ENCODE measurements at regions not wholly inside any gene's neighbourhood (a gene's known extent, or its start where the extent isn't known, plus 50 kb on each side); places are given as distances from the start of the nearest gene placed in this dataset.
"Not testable (repeated sequence)": the region's sequence is repeated elsewhere in the genome, so short reads cannot be mapped to it uniquely, and the experiment has no call there.

DNA sequence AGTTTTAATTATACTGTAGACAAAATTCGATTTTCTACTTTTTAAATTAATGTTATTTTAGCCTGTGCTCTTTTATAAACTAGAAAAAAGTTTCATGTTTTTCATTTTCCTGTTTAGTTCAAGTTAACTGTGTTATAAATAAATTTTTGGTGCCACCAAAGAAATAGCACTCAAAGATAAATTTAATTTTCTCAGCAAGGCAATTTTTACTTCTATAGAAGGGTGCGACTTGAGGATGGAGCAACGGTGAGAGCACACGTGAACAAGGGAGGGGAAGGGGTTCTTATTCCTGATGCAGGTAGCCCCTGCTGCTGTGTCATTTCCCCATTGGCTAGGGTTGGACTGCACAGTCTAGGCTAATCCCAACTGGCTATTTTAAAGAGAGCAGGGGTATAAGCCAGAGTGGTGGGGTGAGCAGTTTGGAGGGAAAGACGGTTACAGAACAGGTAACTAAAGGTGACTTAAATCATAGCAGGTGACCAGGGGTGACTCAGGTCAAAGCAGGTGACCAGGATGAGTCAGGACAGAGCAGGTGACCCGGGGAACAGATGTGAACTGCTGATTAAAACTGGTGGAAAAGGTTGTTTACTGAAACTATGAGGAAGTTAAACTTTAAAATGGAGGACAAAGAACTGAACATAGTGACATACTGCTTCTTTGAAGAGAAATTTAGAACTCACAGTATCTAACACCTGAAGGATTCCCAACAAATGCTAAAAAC lies 104.6 kb upstream of the GPBP1 start:
- no peak for DNase-seq

- DNase-seq, result no peak
Measured at GRCh38 chr5:57072218-57072892, 101.5 kb upstream of the GPBP1 start.

DNA sequence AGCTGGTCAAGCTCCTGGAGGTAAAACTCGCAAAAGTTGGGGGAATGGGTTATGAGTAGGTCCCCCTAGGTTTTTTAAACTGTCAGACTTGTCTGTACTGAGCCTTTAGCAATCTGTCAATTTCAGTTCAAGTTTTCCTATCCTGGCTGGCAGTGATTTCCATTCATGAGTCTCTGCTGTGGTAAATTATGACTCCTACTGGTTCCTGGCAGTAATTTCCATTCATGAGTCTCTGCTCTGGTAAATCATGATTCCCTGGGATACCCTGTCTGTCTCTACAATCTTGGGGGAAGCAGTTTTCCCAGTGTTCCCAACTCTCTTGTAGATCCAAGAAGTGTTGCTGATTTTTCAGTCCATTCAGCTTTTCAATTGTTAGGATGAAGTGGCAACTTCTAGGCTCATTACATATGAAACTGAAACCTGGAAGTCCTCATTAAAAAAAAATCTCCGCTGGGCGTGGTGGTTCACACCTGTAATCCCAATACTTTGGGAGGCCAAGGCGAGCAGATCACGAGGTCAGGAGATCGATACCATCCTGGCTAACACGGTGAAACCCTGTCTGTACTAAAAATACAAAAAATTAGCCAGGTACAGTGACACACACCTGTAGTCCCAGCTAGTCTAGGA lies 91.3 kb upstream of the GPBP1 start:
- DNase-seq, result no peak

DNA sequence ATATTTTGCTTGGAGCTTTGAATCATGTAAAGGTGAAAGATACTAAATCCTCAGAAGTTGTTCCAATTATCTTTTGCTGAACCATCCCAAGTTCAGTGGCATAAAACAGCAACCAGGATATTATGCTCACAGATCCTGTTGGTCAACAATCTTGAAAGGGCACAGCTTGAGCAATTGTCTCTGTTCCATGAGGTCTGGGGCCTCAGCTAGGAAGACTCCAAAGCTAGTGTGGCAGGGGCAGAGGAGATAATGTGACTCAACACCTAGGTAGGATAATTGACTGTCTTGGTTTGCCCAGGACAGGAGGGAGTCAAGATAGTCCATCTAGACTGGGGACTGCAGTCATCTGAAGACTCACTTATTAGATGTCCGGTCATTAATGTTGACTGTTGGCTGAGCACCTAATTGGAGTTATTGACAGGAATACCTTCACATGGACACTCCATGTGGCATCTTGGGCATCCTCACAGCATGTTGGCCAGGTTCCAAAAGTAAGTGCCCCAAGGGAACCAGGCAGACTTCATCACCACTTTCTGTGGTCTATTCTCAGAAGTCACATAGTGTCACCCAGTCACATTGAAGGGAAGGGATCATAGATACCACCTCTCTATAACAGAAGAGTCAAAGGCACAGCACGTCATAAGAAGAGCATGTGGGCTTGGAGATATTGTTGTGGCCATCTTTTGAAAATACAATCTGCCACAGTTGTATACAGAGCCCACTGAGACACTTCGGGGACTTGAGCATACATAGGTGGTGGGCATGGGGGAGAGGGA lies 88.4 kb upstream of the GPBP1 start:
- DNase-seq, result no peak

- DNase-seq, result not testable (repeated sequence)
Measured at GRCh38 chr5:57087947-57088346, 85.9 kb upstream of the GPBP1 start.

GRCh38 chr5:57094753-57095683 lies 78.8 kb upstream of the GPBP1 start:
- no peak for DNase-seq

DNA sequence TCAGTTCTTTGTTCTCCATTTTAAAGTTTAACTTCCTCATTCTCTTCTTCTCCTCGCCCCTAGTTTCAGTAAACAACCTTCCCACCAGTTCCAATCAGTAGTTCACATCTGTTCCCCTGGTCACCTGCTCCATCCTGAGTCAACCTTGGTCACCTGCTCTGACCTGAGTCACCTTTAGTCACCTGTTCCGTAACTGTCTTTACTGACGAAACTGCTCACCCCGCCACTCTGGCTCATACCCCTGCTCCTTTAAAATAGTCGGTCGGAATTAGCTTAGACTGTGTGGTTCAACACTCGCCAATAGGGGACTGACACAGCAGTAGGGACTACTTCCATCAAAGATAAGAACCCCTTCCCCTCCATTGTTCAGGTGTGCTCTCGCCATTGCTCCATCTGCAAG lies 76.3 kb upstream of the GPBP1 start:
- DNase-seq, result no peak

DNA sequence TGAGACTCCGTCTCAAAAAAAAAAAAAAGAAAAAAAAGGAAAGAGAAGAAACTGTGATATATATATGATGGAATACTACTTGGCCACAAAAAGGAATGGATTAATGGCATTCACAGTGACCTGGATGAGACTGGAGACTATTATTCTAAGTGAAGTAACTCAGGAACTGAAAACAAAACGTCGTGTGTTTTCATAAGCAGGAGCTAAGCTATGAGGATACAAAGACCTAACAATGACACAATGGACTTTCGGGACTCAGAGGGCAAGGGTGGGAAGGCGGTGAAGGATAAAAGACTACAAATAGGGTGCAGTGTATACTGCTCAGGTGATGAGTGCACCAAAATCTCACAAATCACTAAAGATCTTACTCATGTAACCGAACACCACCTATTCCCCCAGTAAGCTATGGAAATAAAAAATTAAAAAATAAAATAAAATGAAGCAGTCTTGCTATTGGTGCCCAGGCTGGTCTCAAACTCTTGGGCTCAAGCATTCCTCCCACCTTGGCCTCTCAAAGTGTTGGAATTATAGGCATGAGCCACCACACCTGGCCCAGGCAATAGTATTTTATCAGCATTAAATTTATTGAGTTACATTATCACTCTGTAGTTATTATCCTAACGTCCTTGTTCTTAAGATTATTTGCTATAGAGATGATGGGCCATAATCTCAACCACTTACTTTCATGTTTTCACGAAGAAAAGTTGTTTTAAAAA lies 71.5 kb upstream of the GPBP1 start:
- no peak for DNase-seq

GRCh38 chr5:57102905-57103255 lies 71.0 kb upstream of the GPBP1 start:
- DNase-seq, result no peak

DNA sequence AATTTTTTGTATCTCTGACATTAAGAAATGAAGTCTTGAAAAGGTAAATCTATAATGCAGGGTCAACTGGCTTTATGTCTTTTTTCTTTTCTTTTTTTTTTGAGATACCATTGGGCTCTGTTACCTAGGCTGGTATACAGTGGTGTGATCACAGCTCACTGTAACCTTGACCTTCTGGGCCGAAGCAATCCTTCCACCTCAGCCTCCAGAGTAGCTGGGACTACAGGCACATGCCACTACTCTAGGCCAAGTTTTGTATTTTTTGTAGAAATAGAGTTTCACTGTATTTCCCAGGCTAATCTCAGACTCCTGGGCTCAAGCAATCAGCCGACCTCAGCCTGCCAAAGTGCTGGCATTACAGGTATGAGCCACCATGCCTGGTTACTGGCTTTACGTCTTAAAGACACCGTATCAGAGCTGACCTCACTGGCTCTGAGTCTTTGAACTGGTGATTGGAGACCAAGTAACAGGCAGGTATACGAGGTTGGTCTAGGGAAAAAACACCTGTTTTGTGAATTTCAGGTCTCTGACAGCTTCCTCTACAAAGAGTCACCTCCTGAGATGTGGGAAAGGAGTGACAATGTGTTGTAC lies 70.4 kb upstream of the GPBP1 start:
- no peak for DNase-seq

DNA sequence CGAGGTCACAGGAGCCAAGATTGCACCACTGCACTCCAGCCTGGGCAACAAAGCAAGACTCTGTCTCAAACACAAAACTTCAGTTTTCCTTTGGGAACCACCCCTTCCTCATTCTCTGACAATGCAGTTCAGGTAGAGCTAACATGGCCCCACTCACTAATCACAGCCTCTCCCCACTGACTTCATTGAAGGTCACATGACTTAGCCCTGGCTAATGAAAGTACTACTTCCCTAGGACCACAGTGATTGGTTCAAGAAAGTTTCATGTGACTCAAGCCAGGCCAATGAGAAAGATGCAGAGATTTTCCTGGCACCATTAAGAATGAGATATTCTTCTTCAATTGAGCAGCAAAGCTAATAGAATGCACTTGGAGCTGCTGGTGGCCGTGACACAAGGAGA lies 67.2 kb upstream of the GPBP1 start:
- DNase-seq, result no peak

DNA sequence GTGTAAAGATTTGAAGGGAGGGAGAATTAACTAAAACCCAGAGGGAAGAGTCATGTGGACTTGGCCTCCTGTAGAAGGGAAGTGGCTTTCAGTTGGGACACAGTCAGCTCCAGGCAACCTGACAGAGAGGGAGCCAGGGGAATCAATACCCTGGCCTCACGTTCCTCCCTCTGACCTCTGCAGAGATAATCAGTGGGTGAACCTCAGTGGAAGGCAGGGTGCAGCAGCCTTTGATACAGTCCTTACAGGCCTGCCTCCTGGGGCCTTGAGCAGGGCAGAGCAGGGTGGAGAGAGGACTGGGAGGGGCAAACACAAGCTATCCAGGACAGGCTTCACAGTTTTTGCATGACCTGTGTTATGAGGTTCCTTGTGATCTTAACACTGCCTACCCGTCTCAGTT lies 61.9 kb upstream of the GPBP1 start:
- DNase-seq, result no peak

- no peak for DNase-seq
Measured at GRCh38 chr5:57113481-57113880, 60.4 kb upstream of the GPBP1 start.

DNA sequence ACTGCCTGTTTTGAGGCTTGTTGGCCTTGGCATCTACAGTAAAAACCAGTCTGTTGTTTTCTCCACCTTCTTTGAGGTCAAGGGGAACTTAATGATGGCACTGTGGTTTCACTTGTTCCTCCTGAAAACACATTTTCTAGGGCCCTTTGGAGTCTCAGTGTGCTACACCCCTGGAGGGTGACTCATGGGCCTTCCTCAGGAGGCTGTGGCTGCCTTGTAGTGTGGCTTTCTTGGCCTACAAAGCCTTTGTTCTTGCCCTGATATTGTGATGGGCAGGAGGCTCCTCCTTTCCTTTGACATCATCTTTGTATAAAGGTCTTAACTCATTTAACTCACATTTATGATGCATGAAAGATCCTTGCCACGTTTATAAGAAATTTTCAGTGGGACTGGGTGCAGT lies 56.3 kb upstream of the GPBP1 start:
- peak; percentile 40 for DNase-seq

- no peak for DNase-seq
Measured at GRCh38 chr5:57119031-57119430, 54.8 kb upstream of the GPBP1 start.

GRCh38 chr5:57124014-57124413 lies 49.8 kb upstream of the GPBP1 start:
- no peak for DNase-seq

Measured in activated CD4-positive, alpha-beta T cell treated with anti-CD3 and anti-CD28 coated beads, Interleukin-2, amount 50 U/mL, for 1 hour (primary cell).